GM18951 (cell line): ENCODE measurements at regions not wholly inside any gene's neighbourhood (a gene's known extent, or its start where the extent isn't known, plus 50 kb on each side); places are given as distances from the start of the nearest gene placed in this dataset.
"Not testable (repeated sequence)": the region's sequence is repeated elsewhere in the genome, so short reads cannot be mapped to it uniquely, and the experiment has no call there.

Source experiments
- POLR2A ChIP-seq: IDR thresholded peaks from 4 replicates; pipeline ENCODE4 v1.6.1; 2011; ENCODE audit warnings: mild to moderate bottlenecking; ENCODE audit not compliant: insufficient read length, insufficient read depth; ENCODE audit errors: extremely low read depth
- in situ Hi-C: fragments of 300-500 bp; cut with MboI; formaldehyde crosslinking; loops from one replicate; pipeline ENCODE4 v1.12.0; 2022; ENCODE audit warnings: low sequenced_read_pairs, mixed read lengths, inconsistent platforms; ENCODE audit not compliant: unreplicated experiment

GRCh38 chr5:102624405-102624804 is 125.6 kb upstream of the SLCO6A1 start:
- in situ Hi-C loops: no loop called here
- no peak for TF ChIP-seq POLR2A

GRCh38 chr5:102625468-102625867 is 126.7 kb upstream of the SLCO6A1 start:
- in situ Hi-C loops: no loop called here

GRCh38 chr5:102625928-102626327 is 127.1 kb upstream of the SLCO6A1 start:
- in situ Hi-C loops: no loop called here
- TF ChIP-seq POLR2A: no peak

More at GRCh38 chr5:102625468-102625867, 126.7 kb upstream of the SLCO6A1 start:
- TF ChIP-seq POLR2A: no peak

GRCh38 chr5:102627315-102627714 is 127.8 kb upstream of the PAM start:
- TF ChIP-seq POLR2A: no peak
- in situ Hi-C loops: no loop called here

- TF ChIP-seq POLR2A: no peak
- in situ Hi-C loops: no loop called here
Observed at GRCh38 chr5:102628441-102629175, 126.5 kb upstream of the PAM start.

- TF ChIP-seq POLR2A: no peak
- in situ Hi-C loops: no loop called here
Observed at GRCh38 chr5:102629827-102630605, 125.1 kb upstream of the PAM start.

GRCh38 chr5:102635399-102635798 is 119.7 kb upstream of the PAM start:
- in situ Hi-C loops: not testable (repeated sequence)

- in situ Hi-C loops: no loop called here
- TF ChIP-seq POLR2A: no peak
Observed at GRCh38 chr5:102638316-102638715, 116.8 kb upstream of the PAM start.

GRCh38 chr5:102638912-102639652 is 116.0 kb upstream of the PAM start:
- TF ChIP-seq POLR2A: no peak
- in situ Hi-C loops: no loop called here

GRCh38 chr5:102649731-102650130 is 105.4 kb upstream of the PAM start:
- in situ Hi-C loops: no loop called here
- TF ChIP-seq POLR2A: no peak

- TF ChIP-seq POLR2A: no peak
- in situ Hi-C loops: no loop called here
Observed at GRCh38 chr5:102651466-102651865, 103.6 kb upstream of the PAM start.

GRCh38 chr5:102654559-102655349 is 100.4 kb upstream of the PAM start:
- in situ Hi-C loops: no loop called here
- TF ChIP-seq POLR2A: no peak

- no peak for TF ChIP-seq POLR2A
- in situ Hi-C loops: no loop called here
Observed at GRCh38 chr5:102659151-102659550, 96.0 kb upstream of the PAM start.
